ENCODE measurements at regions not wholly inside any gene's neighbourhood (a gene's known extent, or its start where the extent isn't known, plus 50 kb on each side); places are given as distances from the start of the nearest gene placed in this dataset.
"Not testable (repeated sequence)": the region's sequence is repeated elsewhere in the genome, so short reads cannot be mapped to it uniquely, and the experiment has no call there.

DNA sequence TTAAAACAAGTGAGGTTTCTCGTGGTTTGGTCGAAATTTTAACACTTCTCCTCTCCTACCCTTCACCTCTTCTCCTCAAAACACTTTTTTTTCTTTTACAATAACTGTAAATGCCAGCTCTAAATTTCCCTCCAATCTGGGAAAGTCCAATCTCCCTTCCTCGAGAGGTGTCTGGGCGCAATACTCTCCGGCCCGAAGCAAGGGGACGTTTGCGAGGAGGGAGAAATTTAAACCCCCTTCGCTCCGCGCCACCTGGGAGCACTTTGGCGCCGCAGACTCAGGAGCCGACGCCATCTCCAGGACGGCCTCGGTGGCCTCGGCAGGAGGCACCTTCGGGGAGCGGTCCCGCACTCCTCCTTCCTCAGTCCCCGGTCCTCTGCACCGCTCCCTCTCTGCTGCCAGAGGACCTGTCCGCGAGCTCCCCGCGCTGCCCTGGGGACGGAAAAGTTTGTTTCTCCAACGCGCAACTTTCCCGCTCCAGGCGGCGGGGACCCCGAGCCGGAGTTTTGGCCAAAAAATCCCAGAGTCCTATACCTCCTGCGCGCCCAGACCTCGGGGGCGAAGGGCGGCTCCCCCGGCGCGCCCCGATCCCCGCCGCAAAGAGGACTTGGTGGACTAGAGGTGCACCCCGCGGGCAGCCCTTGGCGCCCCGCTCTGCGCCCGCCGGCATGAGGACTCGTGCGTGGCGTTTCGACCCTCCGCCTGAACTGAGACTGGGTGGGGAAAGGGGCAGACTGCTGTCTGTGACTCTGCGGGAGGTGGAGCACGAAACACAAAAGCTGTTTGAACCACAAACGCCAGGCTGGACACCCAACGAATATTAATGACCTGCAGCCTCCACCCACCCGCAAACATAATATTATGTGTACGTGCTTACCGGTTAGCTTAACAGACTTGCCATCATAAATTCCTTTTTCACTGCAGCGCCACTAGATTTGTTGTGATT lies 95.2 kb upstream of the HMGA2 start:
- Histone ChIP-seq H3K4me1 (ENCODE audit: control insufficient read depth in 2 of 3, insufficient read depth in 2 of 3, low read depth in 1 of 3, low read length in 3 of 3) (no peaks in the 10 kb centered on the region), H3K36me3 (ENCODE audit: control insufficient read depth in 2 of 3, insufficient read depth in 3 of 3, low read length in 3 of 3) (no peaks in the 10 kb centered on the region), H3K9ac (ENCODE audit: low read length in 3 of 3) (peak overlapping the region in 1 of 3 donors; percentile 8), H3K27ac (ENCODE audit: low read depth in 2 of 2, low read length in 2 of 2) (no peak overlapping the region), H3K27me3 (ENCODE audit: control insufficient read depth, insufficient read depth, low read length) (peaks cover 9% of the 10 kb centered on the region), H3K9me3 (ENCODE audit: control insufficient read depth in 2 of 3, insufficient read depth in 1 of 3, low read length in 3 of 3) (no peaks in the 10 kb centered on the region), H3K4me3 (ENCODE audit: low read length in 3 of 3) (peak overlapping the region in 1 of 3 donors; percentile 52)
- DNase-seq, result peak; percentile 60 to 69 (median 67)
- intact Hi-C loops (cut with DNase I), result no loop called here
- TF ChIP-seq, protein P1, sequence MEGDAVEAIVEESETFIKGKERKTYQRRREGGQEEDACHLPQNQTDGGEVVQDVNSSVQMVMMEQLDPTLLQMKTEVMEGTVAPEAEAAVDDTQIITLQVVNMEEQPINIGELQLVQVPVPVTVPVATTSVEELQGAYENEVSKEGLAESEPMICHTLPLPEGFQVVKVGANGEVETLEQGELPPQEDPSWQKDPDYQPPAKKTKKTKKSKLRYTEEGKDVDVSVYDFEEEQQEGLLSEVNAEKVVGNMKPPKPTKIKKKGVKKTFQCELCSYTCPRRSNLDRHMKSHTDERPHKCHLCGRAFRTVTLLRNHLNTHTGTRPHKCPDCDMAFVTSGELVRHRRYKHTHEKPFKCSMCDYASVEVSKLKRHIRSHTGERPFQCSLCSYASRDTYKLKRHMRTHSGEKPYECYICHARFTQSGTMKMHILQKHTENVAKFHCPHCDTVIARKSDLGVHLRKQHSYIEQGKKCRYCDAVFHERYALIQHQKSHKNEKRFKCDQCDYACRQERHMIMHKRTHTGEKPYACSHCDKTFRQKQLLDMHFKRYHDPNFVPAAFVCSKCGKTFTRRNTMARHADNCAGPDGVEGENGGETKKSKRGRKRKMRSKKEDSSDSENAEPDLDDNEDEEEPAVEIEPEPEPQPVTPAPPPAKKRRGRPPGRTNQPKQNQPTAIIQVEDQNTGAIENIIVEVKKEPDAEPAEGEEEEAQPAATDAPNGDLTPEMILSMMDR (IDR thresholded peaks at IDR 0.05; ENCODE audit: borderline replicate concordance, extremely low read depth, insufficient read depth), result no peak
- no peak for FAIRE-seq

DNA sequence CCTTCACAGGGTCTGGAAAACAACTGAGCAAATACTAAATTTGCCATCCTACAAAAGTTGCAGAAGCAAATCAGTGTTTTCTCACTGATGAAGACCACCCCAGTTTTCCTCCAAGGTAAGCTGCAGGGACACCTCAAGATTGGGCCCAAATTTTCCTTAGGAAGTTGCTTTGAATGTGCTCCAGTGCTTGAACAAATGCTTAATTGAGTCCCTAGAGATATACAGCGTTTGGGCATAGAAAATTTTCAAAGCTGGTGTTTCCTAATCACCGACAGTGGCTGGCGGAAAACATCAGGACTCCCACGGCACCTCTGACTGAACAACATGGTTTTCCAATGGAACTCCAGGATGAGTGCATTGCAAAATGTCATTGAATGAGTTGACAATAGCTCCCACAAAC lies 92.5 kb upstream of the HMGA2 start:
- DNase-seq (no peak), FAIRE-seq (no peak)
- no peaks in the 10 kb centered on the region for H3K36me3 ChIP-seq (ENCODE audit: control insufficient read depth in 2 of 3, insufficient read depth in 3 of 3, low read length in 3 of 3)
- no peak overlapping the region for H3K27ac ChIP-seq (ENCODE audit: low read depth in 2 of 2, low read length in 2 of 2)
- peaks cover 9% of the 10 kb centered on the region for H3K27me3 ChIP-seq (ENCODE audit: control insufficient read depth, insufficient read depth, low read length)
- no peak overlapping the region for H3K9ac ChIP-seq (ENCODE audit: low read length in 3 of 3)
- H3K4me1 ChIP-seq (ENCODE audit: control insufficient read depth in 2 of 3, insufficient read depth in 2 of 3, low read depth in 1 of 3, low read length in 3 of 3), result no peaks in the 10 kb centered on the region
- H3K4me3 ChIP-seq (ENCODE audit: low read length in 3 of 3), result no peak overlapping the region
- TF ChIP-seq, protein P1 (IDR thresholded peaks at IDR 0.05; ENCODE audit: borderline replicate concordance, extremely low read depth, insufficient read depth), result no peak
- intact Hi-C loops (cut with DNase I), result no loop called here
- H3K9me3 ChIP-seq (ENCODE audit: control insufficient read depth in 2 of 3, insufficient read depth in 1 of 3, low read length in 3 of 3), result no peaks in the 10 kb centered on the region

DNA sequence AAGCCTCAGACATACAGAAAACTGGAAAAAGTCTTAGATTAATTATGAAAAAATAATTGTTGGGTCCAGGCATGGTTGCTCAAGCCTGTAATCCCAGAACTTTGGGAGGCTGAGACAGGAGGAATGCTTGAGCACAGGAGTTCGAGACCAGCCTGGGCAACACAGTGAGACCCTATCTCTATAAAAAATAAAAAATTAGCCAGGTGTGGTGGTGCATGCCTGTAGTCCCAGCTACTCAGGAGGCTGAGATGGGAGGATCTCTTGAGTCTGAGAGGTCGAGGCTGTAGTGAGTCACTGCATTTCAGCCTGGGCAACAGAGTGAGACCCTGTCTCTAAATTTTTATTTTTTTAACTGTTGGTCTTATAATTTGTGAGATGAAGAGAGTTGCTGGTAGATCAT lies 90.6 kb upstream of the HMGA2 start:
- not testable (repeated sequence) for DNase-seq

DNA sequence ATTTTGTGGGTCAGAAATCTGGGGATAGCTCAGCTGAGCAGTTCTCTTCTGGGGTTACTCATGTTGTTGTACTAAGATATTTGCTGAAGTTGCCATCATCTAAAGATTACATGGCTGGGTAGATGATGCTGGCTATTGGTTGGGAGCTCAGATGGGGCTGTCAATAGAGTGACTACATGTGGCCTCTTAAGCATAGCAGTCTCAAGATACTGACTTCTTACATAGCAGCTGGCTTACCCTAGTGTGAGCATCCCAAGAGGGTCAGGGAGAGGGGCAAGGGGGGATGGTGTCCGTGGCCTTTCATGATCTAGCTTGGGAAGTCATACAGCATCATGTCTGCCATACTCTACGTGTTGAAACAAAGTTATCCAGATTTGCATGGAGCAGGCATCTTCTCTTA lies 90.1 kb upstream of the HMGA2 start:
- H3K36me3 ChIP-seq (ENCODE audit: control insufficient read depth in 2 of 3, insufficient read depth in 3 of 3, low read length in 3 of 3), result no peaks in the 10 kb centered on the region
- no peak overlapping the region for H3K9ac ChIP-seq (ENCODE audit: low read length in 3 of 3)
- H3K9me3 ChIP-seq (ENCODE audit: control insufficient read depth in 2 of 3, insufficient read depth in 1 of 3, low read length in 3 of 3), result no peaks in the 10 kb centered on the region
- no peaks in the 10 kb centered on the region for H3K4me1 ChIP-seq (ENCODE audit: control insufficient read depth in 2 of 3, insufficient read depth in 2 of 3, low read depth in 1 of 3, low read length in 3 of 3)
- TF ChIP-seq, protein P1 (IDR thresholded peaks at IDR 0.05; ENCODE audit: borderline replicate concordance, extremely low read depth, insufficient read depth), result no peak
- H3K27me3 ChIP-seq (ENCODE audit: control insufficient read depth, insufficient read depth, low read length), result no peaks in the 10 kb centered on the region
- H3K4me3 ChIP-seq (ENCODE audit: low read length in 3 of 3), result no peak overlapping the region
- DNase-seq, result no peak
- H3K27ac ChIP-seq (ENCODE audit: low read depth in 2 of 2, low read length in 2 of 2), result no peak overlapping the region
- no peak for FAIRE-seq
- intact Hi-C loops (cut with DNase I), result no loop called here

More for the DNA sequence above, 90.6 kb upstream of the HMGA2 start:
- H3K4me3 ChIP-seq (ENCODE audit: low read length in 3 of 3); H3K4me1 ChIP-seq (ENCODE audit: control insufficient read depth in 2 of 3, insufficient read depth in 2 of 3, low read depth in 1 of 3, low read length in 3 of 3); H3K27me3 ChIP-seq (ENCODE audit: control insufficient read depth, insufficient read depth, low read length); FAIRE-seq; intact Hi-C loops (cut with DNase I); H3K9me3 ChIP-seq (ENCODE audit: control insufficient read depth in 2 of 3, insufficient read depth in 1 of 3, low read length in 3 of 3); H3K27ac ChIP-seq (ENCODE audit: low read depth in 2 of 2, low read length in 2 of 2); H3K9ac ChIP-seq (ENCODE audit: low read length in 3 of 3); H3K36me3 ChIP-seq (ENCODE audit: control insufficient read depth in 2 of 3, insufficient read depth in 3 of 3, low read length in 3 of 3): not testable (repeated sequence)
